Mucosa of descending colon (tissue), 3 donors: ENCODE measurements at regions not wholly inside any gene's neighbourhood (a gene's known extent, or its start where the extent isn't known, plus 50 kb on each side); places are given as distances from the start of the nearest gene placed in this dataset.

Experiments used
- ATAC-seq: fragments of 200-7000 bp; cut with Tn5 transposase; one replicate; pipeline ENCODE4 v1.9.1; 2020; ENCODE audit warnings: mild to moderate bottlenecking, moderate library complexity
- DNase-seq, 3 donors: peaks; one replicate each; pipeline ENCODE4 v3.0.0-alpha.2; 2020
- H3K36me3 ChIP-seq: fragments of 200-600 bp; one replicate; pipeline ENCODE4 v1.8.0; 2021; ENCODE audit warnings: low read depth, mild to moderate bottlenecking
- H3K4me1 ChIP-seq: fragments of 200-600 bp; one replicate; pipeline ENCODE4 v1.8.0; 2021; ENCODE audit warnings: low read depth, mild to moderate bottlenecking
- H3K4me3 ChIP-seq: fragments of 200-600 bp; one replicate; pipeline ENCODE4 v1.8.0; 2021; ENCODE audit warnings: mild to moderate bottlenecking
- H3K9me3 ChIP-seq: fragments of 200-600 bp; one replicate; pipeline ENCODE4 v1.8.0; 2021; ENCODE audit warnings: mild to moderate bottlenecking
- intact Hi-C, 2 donors: fragments of 100-400 bp; cut with DNase I in 1 of 2; cut with micrococcal nuclease in 1 of 2; formaldehyde crosslinking; loops; one replicate each; pipeline versions ENCODE4 v1.11.0 to v1.11.1; 2022; cut with DNase I, micrococcal nuclease
- TF ChIP-seq, protein P1 (sequence below): fragments of 200-600 bp; IDR thresholded peaks from one replicate; pipeline ENCODE4 v1.8.0; 2022; ENCODE audit warnings: antibody characterized with exemption, mild to moderate bottlenecking
- donor health status: DM: no; HTN: no; CAD: no; lungs with moderate emphysema.
- donor health status: DM: no; HTN: no; CAD: no.
- donor health status: DM: no; HTN: yes; CAD: no.

GRCh38 chr11:92768121-92768840 is 201.2 kb upstream of the MTNR1B start:
- Histone ChIP-seq H3K36me3 (no peaks in the 10 kb centered on the region), H3K9me3 (no peaks in the 10 kb centered on the region), H3K4me3 (no peak overlapping the region), H3K4me1 (no peaks in the 10 kb centered on the region)
- ATAC-seq (no peak), DNase-seq (no peak)
- intact Hi-C loops: no loop called here
- TF ChIP-seq, protein P1, sequence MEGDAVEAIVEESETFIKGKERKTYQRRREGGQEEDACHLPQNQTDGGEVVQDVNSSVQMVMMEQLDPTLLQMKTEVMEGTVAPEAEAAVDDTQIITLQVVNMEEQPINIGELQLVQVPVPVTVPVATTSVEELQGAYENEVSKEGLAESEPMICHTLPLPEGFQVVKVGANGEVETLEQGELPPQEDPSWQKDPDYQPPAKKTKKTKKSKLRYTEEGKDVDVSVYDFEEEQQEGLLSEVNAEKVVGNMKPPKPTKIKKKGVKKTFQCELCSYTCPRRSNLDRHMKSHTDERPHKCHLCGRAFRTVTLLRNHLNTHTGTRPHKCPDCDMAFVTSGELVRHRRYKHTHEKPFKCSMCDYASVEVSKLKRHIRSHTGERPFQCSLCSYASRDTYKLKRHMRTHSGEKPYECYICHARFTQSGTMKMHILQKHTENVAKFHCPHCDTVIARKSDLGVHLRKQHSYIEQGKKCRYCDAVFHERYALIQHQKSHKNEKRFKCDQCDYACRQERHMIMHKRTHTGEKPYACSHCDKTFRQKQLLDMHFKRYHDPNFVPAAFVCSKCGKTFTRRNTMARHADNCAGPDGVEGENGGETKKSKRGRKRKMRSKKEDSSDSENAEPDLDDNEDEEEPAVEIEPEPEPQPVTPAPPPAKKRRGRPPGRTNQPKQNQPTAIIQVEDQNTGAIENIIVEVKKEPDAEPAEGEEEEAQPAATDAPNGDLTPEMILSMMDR: no peak

DNA sequence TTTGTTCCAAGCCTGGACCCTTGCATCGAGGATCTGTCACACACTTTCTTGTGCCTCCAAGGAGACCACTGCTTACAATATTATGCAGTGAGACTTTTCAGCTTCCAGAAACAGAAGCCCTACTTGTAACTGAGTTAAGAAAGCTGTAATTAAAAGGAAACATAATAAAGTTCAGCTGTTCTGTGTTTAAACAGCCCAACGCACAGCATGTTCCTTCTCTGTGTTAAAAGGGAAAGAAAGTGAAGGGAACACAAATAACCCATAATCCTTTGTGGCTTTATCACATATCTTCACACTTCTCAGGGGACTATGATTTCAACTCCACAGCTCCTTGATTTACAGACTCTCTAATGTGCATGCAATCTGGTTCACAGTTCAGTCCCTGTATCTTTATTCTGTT is 200.3 kb upstream of the MTNR1B start:
- peak; percentile 41 for ATAC-seq

DNA sequence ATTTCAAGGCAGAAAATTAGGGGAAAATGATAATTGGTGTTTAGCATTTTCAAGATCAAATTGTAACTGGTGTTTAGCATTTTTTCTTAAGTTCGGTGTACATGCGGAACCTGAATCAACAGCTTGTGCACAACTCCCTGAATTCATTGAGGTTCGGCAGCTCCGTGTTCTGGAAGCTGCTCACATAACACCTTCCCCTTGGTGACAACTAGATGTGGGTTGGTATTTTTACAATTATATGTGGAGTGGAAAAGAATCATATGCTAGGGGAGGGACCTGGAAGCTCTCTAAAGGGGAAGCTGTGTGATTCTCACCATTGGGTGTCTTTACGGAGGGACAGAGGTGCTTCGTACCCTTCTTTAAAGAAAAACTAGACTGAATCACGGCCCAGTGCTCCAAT is 199.0 kb upstream of the MTNR1B start:
- Histone ChIP-seq H3K4me3 (no peak overlapping the region), H3K36me3 (no peaks in the 10 kb centered on the region), H3K4me1 (no peaks in the 10 kb centered on the region), H3K9me3 (no peaks in the 10 kb centered on the region)
- no peak for ATAC-seq
- intact Hi-C loops: no loop called here
- no peak for DNase-seq
- TF ChIP-seq, protein P1: no peak

More for the DNA sequence above, 200.3 kb upstream of the MTNR1B start:
- TF ChIP-seq, protein P1: no peak
- H3K9me3 ChIP-seq: no peaks in the 10 kb centered on the region
- intact Hi-C loops: no loop called here
- DNase-seq: no peak
- no peak overlapping the region for H3K4me3 ChIP-seq
- H3K36me3 ChIP-seq: no peaks in the 10 kb centered on the region
- H3K4me1 ChIP-seq: no peaks in the 10 kb centered on the region

DNA sequence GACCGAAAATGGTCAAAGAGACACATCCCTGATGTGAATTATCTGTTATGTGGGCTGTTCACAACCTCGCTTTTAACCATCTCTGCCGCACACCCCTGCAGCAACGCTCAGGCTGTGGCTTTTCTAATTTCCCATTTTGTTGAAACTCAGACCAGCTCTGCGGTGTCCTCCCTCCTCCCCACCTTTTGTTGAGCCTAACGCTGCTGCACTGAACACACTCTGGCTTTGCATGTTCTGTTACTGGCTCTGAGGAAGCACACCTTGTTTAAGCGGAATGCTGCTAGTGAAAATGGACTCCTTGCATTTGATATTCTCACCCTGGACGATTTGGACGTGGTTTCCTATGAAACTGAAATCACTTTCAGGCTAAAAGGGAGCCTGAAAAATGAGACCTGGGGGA is 198.5 kb upstream of the MTNR1B start:
- no peak for DNase-seq
- Histone ChIP-seq H3K4me1 (no peaks in the 10 kb centered on the region), H3K9me3 (no peaks in the 10 kb centered on the region), H3K36me3 (no peaks in the 10 kb centered on the region), H3K4me3 (no peak overlapping the region)
- TF ChIP-seq, protein P1: no peak
- intact Hi-C loops: no loop called here
- no peak for ATAC-seq

- ATAC-seq (no peak), DNase-seq (no peak)
- no peaks in the 10 kb centered on the region for H3K9me3 ChIP-seq
- no peaks in the 10 kb centered on the region for H3K36me3 ChIP-seq
- TF ChIP-seq, protein P1: no peak
- H3K4me1 ChIP-seq: no peaks in the 10 kb centered on the region
- H3K4me3 ChIP-seq: no peak overlapping the region
- intact Hi-C loops: no loop called here
Measured at GRCh38 chr11:92771701-92772100, 197.8 kb upstream of the MTNR1B start.
